ENCODE measurements at regions not wholly inside any gene's neighbourhood (a gene's known extent, or its start where the extent isn't known, plus 50 kb on each side); places are given as distances from the start of the nearest gene placed in this dataset.

- intact Hi-C loops (cut with DNase I; ENCODE audit: low total_unique reads) = no loop called here
- no peak for TF ChIP-seq CTCF (IDR thresholded peaks at IDR 0.05)
- no peak for DNase-seq
Measured at GRCh38 chr11:98835335-98835734, 185.4 kb upstream of the CNTN5 start.

GRCh38 chr11:98836156-98836555 is 184.6 kb upstream of the CNTN5 start:
- no peak for TF ChIP-seq CTCF (IDR thresholded peaks at IDR 0.05)
- intact Hi-C loops (cut with DNase I; ENCODE audit: low total_unique reads) = no loop called here
- no peak overlapping the region for H3K4me3 ChIP-seq
- no peaks in the 10 kb centered on the region for H3K27me3 ChIP-seq
- H3K27ac ChIP-seq = no peak overlapping the region
- DNase-seq = no peak
- no peaks in the 10 kb centered on the region for H3K36me3 ChIP-seq
- H3K4me1 ChIP-seq = no peaks in the 10 kb centered on the region
- H3K9me3 ChIP-seq = no peaks in the 10 kb centered on the region

More at GRCh38 chr11:98835335-98835734, 185.4 kb upstream of the CNTN5 start:
- Histone ChIP-seq H3K4me3 (no peak overlapping the region), H3K4me1 (no peaks in the 10 kb centered on the region), H3K27ac (no peak overlapping the region), H3K36me3 (no peaks in the 10 kb centered on the region), H3K27me3 (no peaks in the 10 kb centered on the region), H3K9me3 (no peaks in the 10 kb centered on the region)

- no peak for TF ChIP-seq CTCF (IDR thresholded peaks at IDR 0.05)
- DNase-seq = no peak
Measured at GRCh38 chr11:98842187-98842586, 178.6 kb upstream of the CNTN5 start.

GRCh38 chr11:98862169-98862568 is 158.6 kb upstream of the CNTN5 start:
- DNase-seq = no peak
- Histone ChIP-seq H3K36me3 (no peaks in the 10 kb centered on the region), H3K27ac (no peak overlapping the region), H3K9me3 (no peaks in the 10 kb centered on the region), H3K27me3 (no peaks in the 10 kb centered on the region), H3K4me3 (no peak overlapping the region), H3K4me1 (no peaks in the 10 kb centered on the region)
- intact Hi-C loops (cut with DNase I; ENCODE audit: low total_unique reads) = no loop called here
- TF ChIP-seq CTCF (IDR thresholded peaks at IDR 0.05) = no peak

More at GRCh38 chr11:98842187-98842586, 178.6 kb upstream of the CNTN5 start:
- no peaks in the 10 kb centered on the region for H3K27me3 ChIP-seq
- H3K36me3 ChIP-seq = no peaks in the 10 kb centered on the region
- no peaks in the 10 kb centered on the region for H3K4me1 ChIP-seq
- no peaks in the 10 kb centered on the region for H3K9me3 ChIP-seq
- H3K27ac ChIP-seq = no peak overlapping the region
- no peak overlapping the region for H3K4me3 ChIP-seq
- intact Hi-C loops (cut with DNase I; ENCODE audit: low total_unique reads) = no loop called here

- H3K27ac ChIP-seq = no peak overlapping the region
- H3K4me3 ChIP-seq = no peak overlapping the region
- H3K4me1 ChIP-seq = no peaks in the 10 kb centered on the region
- TF ChIP-seq CTCF (IDR thresholded peaks at IDR 0.05) = no peak
- intact Hi-C loops (cut with DNase I; ENCODE audit: low total_unique reads) = no loop called here
- no peaks in the 10 kb centered on the region for H3K27me3 ChIP-seq
- H3K9me3 ChIP-seq = no peaks in the 10 kb centered on the region
- H3K36me3 ChIP-seq = no peaks in the 10 kb centered on the region
- DNase-seq = no peak
Measured at GRCh38 chr11:98871690-98872089, 149.1 kb upstream of the CNTN5 start.

- no peak for DNase-seq
- Histone ChIP-seq H3K9me3 (no peaks in the 10 kb centered on the region), H3K4me1 (no peaks in the 10 kb centered on the region), H3K4me3 (no peak overlapping the region), H3K36me3 (no peaks in the 10 kb centered on the region), H3K27ac (no peak overlapping the region), H3K27me3 (no peaks in the 10 kb centered on the region)
- no peak for TF ChIP-seq CTCF (IDR thresholded peaks at IDR 0.05)
- intact Hi-C loops (cut with DNase I; ENCODE audit: low total_unique reads) = no loop called here
Measured at GRCh38 chr11:98874050-98874449, 146.7 kb upstream of the CNTN5 start.

Data from tibial artery (tissue), 4 donors.